T-helper 17 cell (primary cell): ENCODE measurements at regions not wholly inside any gene's neighbourhood (a gene's known extent, or its start where the extent isn't known, plus 50 kb on each side); places are given as distances from the start of the nearest gene placed in this dataset.

Source experiments
- ATAC-seq: fragments of 150-1000 bp; cut with Tn5 transposase; 2 replicates; pipeline ENCODE4 v1.10.0; 2021; ENCODE audit warnings: mild to moderate bottlenecking, moderate library complexity
- DNase-seq, 3 donors: peaks; one replicate each; pipeline versions ENCODE4 v3.0.0 to v3.0.0-alpha.2; 2020 to 2021
- H3K9me3 ChIP-seq: one replicate; pipeline ENCODE4 v1.7.0; 2013; ENCODE audit warnings: low read length, mild to moderate bottlenecking; ENCODE audit not compliant: control insufficient read depth, poor library complexity, severe bottlenecking
- H3K27ac Mint-ChIP-seq: one replicate; pipeline ENCODE4 v1.8.0; 2022; ENCODE audit warnings: mild to moderate bottlenecking, moderate library complexity, mixed read lengths
- H3K27me3 Mint-ChIP-seq: one replicate; pipeline ENCODE4 v1.8.0; 2022; ENCODE audit warnings: mixed read lengths
- H3K36me3 Mint-ChIP-seq: one replicate; pipeline ENCODE4 v1.8.0; 2022; ENCODE audit warnings: low read depth, mixed read lengths
- H3K4me1 Mint-ChIP-seq: one replicate; pipeline ENCODE4 v1.8.0; 2022; ENCODE audit warnings: mild to moderate bottlenecking, mixed read lengths
- H3K4me3 Mint-ChIP-seq: one replicate; pipeline ENCODE4 v1.8.0; 2022; ENCODE audit warnings: mild to moderate bottlenecking, moderate library complexity, mixed read lengths

DNA sequence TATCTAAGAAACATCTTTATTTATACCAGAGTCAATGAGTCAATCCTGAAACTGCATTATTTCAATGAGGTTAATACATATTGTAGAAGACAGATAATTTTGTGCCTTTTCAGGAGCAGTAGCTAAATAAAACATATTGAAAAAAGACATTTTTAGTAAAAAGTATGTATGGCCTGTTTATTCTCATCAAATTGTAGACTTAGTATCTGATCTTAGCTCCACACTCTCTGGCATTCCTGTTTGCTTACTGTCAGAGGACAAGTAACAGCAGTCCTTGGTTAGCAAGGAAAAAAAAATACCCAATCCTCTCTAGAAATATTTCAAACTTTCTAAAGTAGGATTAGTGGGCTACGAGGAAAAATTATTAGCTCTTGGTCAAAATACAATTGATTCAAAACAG lies 50.5 kb upstream of the GUCY1A1 start:
- no peak for DNase-seq
- no peak for ATAC-seq

DNA sequence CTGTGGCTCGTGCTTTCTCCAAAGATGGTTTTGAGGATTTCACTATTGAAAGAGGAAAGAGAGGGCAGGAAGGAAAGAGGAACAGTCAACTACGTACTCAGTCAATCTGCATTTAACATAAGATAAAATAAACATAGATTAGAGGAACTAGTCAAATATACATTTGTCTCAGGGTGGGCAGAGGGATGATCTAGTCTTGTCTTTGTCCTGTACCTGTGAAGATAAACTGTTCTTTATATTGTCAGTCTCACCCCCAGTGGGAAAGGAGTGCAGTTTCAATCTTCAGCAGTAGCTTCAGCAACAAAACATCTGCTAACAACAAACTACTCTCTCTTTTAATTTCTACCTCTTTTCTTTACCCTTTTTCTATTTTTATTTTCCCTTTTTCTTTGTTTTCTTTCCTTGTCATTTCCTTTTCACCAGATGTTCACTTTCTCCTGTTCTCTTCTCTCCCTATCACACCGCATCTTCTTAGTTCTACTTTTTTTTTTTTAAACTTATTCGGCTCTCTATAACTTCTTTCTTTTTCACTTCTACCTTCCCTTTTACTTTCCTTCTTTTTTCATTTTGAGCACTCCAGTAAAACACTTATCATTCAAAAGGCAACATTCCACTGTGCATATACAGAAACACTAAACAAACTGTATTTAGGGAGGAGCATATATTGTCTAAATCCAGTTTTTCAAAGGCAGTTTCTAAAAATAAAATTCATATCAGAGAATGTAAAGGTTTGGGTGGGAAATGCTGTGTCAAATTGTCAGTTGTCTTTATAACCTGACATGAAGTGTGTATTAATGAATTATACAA lies 51.4 kb upstream of the GUCY1A1 start:
- Mint-ChIP-seq H3K27me3 (peaks cover 18% of the 10 kb centered on the region), H3K27ac (no peak overlapping the region), H3K4me3 (no peak overlapping the region), H3K4me1 (no peaks in the 10 kb centered on the region), H3K36me3 (no peaks in the 10 kb centered on the region)
- no peaks in the 10 kb centered on the region for H3K9me3 ChIP-seq
- DNase-seq (no peak), ATAC-seq (no peak)

More for the DNA sequence above, 50.5 kb upstream of the GUCY1A1 start:
- H3K36me3 Mint-ChIP-seq, result no peaks in the 10 kb centered on the region
- no peak overlapping the region for H3K27ac Mint-ChIP-seq
- H3K4me3 Mint-ChIP-seq, result no peak overlapping the region
- peaks cover 18% of the 10 kb centered on the region for H3K27me3 Mint-ChIP-seq
- H3K9me3 ChIP-seq, result no peaks in the 10 kb centered on the region
- H3K4me1 Mint-ChIP-seq, result no peaks in the 10 kb centered on the region

DNA sequence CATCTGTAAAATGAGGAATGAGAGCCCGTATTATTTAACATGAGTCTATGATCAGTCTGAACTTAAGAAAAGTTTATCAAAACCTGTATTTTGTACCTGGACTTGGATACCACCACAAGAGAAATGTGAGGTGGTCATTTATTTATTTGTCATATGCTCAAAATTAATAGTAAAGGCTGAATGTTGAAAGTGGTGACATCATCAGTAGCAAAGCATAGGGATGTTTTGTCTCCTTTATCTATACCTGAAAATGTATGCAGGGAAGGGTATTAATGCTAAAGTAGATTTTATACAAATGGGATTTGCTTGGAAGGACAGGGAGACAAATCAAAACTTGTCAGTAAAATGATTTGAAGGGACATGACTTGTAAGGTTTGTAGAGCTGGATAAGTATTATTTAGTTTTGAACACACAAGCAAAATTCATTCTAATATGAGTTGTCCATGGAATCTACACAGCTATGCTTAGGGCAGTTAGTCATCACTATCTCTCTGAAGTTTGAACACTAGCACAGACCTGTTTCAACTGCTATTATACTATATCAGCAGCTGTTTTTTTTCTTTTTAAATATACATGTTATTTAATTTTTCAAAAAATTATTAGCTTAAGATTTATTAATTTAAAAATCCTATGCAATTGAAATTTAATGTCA lies 52.4 kb upstream of the GUCY1A1 start:
- DNase-seq (no peak), ATAC-seq (no peak)
- no peaks in the 10 kb centered on the region for H3K4me1 Mint-ChIP-seq
- H3K4me3 Mint-ChIP-seq, result no peak overlapping the region
- H3K36me3 Mint-ChIP-seq, result no peaks in the 10 kb centered on the region
- H3K27ac Mint-ChIP-seq, result no peak overlapping the region
- peaks cover 18% of the 10 kb centered on the region for H3K27me3 Mint-ChIP-seq
- no peaks in the 10 kb centered on the region for H3K9me3 ChIP-seq

DNA sequence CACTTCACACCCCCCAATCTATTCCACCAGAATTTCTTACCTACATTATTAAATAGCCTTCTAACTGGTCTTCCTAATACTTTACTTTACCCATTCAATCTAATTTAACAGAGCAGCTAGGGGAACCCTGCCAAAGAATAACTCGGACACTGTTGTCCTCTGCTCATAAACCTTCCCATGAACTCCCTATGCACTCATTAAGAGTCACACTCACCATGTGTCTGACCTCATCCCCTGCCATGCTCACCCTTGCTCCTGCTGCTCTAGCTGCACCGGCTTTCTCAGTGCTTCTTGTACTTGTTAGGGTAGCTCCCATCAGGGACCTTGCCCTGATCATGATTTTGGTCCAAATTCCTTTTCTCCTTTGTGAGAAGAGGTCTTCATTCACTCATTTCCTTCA lies 54.6 kb upstream of the GUCY1A1 start:
- no peaks in the 10 kb centered on the region for H3K4me1 Mint-ChIP-seq
- H3K36me3 Mint-ChIP-seq, result no peaks in the 10 kb centered on the region
- ATAC-seq (no peak), DNase-seq (no peak)
- H3K27me3 Mint-ChIP-seq, result peaks cover 18% of the 10 kb centered on the region
- H3K9me3 ChIP-seq, result no peaks in the 10 kb centered on the region
- no peak overlapping the region for H3K4me3 Mint-ChIP-seq
- H3K27ac Mint-ChIP-seq, result no peak overlapping the region

DNA sequence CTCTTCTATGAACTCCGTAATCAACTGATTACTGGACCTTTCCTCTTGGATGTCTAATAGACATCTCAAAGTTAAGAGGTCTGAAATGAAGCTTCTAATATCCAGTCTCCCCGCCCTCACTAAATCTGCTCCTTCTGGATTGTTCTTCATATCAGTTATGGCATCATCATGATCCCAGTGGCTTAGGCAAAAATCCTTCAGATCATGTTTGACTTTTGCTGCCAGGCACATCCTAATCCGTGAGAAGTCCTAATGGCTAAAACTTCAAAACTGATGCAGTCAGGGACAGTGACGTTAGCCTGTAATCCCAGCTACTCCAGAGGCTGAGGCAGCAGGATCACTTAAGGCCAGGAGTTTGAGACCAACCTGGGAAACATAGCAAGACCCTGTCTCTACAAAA lies 55.1 kb upstream of the GUCY1A1 start:
- Mint-ChIP-seq H3K4me1 (no peaks in the 10 kb centered on the region), H3K27ac (no peak overlapping the region), H3K27me3 (peaks cover 18% of the 10 kb centered on the region), H3K4me3 (no peak overlapping the region), H3K36me3 (no peaks in the 10 kb centered on the region)
- H3K9me3 ChIP-seq, result no peaks in the 10 kb centered on the region
- DNase-seq (no peak), ATAC-seq (no peak)

DNA sequence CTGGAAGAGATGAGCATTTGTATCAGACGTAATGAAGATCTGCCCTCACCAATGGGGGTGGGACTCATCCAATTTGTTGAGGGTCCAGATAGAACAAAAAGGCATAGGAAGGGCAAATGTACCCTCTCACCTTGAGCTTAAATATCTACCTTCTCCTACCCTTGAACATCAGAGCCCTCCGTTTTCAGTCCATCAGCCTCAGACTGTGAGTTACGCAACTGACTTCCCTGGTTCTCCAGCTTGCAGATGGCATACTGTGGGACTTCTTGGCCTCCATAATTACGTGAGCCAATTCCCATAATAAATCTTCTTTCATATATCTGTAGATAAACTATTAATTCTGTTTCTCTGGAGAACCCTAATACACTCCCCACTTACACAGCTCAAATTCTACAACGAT lies 56.5 kb upstream of the GUCY1A1 start:
- DNase-seq, result no peak
- H3K36me3 Mint-ChIP-seq, result no peaks in the 10 kb centered on the region
- no peaks in the 10 kb centered on the region for H3K4me1 Mint-ChIP-seq
- no peak for ATAC-seq
- peaks cover 6% of the 10 kb centered on the region for H3K27me3 Mint-ChIP-seq
- no peak overlapping the region for H3K4me3 Mint-ChIP-seq
- H3K27ac Mint-ChIP-seq, result no peak overlapping the region
- no peaks in the 10 kb centered on the region for H3K9me3 ChIP-seq

DNA sequence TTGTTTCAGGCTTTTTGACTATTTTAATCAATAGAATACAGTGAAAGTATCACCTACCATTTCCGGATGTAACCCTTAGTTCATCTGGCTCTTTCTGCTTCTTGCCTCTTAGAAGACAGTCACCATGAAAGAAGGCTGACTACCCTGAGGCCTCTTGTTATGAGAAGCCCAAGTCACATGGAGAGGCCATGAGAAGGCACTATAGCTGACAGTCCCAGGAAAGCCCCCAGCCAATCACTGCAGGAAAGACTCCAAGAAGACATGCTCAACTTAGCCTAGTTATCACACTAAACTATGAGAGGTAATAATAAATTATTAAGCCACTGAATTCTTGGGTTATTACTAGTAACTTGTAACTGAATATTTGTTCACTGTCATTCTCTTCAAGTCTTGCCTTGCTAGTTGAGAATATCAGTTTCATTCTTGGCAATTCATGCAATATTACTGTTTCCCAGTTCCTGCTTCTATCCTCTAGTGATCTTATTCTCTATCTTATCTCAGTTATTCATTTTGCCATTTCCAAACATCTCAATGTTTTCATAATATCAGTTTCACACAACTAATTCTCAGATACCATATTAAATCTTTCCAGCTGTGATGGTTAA lies 57.1 kb upstream of the GUCY1A1 start:
- Mint-ChIP-seq H3K36me3 (no peaks in the 10 kb centered on the region), H3K4me3 (no peak overlapping the region), H3K27ac (no peak overlapping the region), H3K4me1 (no peaks in the 10 kb centered on the region), H3K27me3 (peaks cover 5% of the 10 kb centered on the region)
- H3K9me3 ChIP-seq, result no peaks in the 10 kb centered on the region
- DNase-seq (no peak), ATAC-seq (no peak)

DNA sequence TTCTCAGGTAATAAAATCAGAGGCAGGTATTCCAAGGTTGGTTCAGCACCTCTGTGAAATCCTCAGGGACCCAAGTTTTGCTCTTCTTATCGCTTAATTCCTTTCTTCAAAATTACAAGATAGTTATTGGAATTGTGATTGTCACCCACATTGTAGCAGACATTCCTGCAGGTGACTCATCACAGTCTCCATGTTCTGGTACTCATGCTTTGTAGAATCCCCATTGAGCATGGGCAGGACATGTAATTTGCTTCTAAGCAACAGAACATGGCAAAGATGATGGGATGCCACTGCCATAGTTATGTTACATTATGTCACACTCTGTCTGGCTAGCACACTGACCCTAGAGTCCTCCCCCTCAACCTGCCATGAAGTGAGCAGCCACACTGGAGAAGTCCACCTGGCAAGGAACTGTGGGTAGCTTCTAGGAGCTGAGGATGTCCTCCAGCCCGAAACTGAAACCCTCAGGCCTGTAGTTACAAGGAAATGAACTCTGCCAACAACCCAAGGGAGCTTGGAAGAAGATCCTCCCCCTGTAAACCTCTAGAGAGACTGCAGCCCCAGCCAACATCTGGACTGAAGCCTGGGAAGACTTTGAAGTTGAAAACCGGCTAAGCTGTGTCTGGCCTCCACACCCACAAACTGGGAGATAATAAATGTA lies 58.3 kb upstream of the GUCY1A1 start:
- H3K27ac Mint-ChIP-seq, result no peak overlapping the region
- no peak for ATAC-seq
- H3K4me1 Mint-ChIP-seq, result no peaks in the 10 kb centered on the region
- no peaks in the 10 kb centered on the region for H3K9me3 ChIP-seq
- no peak for DNase-seq
- peaks cover 5% of the 10 kb centered on the region for H3K27me3 Mint-ChIP-seq
- no peak overlapping the region for H3K4me3 Mint-ChIP-seq
- no peaks in the 10 kb centered on the region for H3K36me3 Mint-ChIP-seq

DNA sequence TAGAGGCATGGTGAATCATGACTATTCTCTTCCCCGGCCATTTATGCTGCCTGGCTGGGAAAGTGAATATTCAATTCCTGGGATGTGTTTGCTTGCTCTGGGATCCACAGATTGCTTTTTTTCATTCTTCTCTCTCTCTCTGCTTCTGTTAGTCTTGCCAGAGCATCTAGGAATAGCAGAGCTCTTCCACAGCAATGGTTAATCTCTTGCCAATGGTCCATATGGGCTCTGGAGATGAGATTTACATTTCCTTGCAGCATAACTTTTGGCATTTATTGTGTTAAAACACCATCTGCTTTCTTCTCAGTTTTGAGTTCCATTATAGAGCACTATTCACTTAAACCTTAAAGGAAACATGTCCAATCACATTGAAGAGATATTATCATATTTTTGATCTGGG lies 59.2 kb upstream of the GUCY1A1 start:
- H3K9me3 ChIP-seq, result no peaks in the 10 kb centered on the region
- no peak for ATAC-seq
- Mint-ChIP-seq H3K27me3 (peaks cover 8% of the 10 kb centered on the region), H3K4me1 (no peaks in the 10 kb centered on the region), H3K36me3 (no peaks in the 10 kb centered on the region), H3K4me3 (no peak overlapping the region), H3K27ac (no peak overlapping the region)
- no peak for DNase-seq

DNA sequence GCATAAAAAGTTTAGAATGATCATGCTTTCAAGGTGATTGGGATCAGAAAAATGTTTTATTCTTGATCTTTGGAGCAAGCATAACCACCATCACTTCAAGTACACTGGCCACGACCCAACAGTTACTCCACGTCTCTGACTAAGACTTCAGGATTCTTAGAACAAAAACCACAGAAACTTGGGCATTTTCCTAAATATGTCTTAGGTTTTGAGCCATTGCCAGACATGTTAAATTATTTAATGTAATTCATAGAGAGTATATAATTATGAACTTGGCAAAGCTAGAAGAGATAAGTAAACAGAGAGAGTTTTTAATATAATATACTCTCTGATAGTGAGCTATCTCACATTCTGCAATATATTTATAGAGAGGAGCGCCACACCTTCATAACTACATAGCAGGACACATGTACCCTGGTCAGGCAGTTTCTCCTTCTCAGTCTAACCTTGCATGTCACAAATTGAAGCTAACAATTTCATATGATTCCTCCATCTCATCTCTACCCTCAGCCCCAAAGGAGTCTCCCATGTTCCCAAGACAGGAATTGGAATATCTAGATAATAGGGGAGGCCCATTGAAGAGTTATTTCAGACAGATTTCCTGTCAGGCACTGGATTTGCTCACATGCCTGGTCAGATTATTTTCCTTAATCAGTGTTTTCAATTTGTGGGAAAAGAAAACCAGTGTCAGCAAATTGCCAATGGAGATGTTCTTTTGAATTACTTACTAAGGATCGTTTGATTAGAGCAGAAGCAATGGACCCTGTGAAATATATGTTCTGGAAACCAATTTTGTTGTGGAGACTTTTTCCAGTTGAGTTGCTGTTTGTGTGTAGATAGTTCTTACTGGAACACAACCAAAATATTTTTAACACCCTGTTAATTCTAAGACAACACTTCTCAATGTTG lies 61.7 kb upstream of the GUCY1A1 start:
- Mint-ChIP-seq H3K4me1 (no peaks in the 10 kb centered on the region), H3K4me3 (no peak overlapping the region), H3K27me3 (peaks cover 10% of the 10 kb centered on the region), H3K27ac (no peak overlapping the region), H3K36me3 (no peaks in the 10 kb centered on the region)
- ATAC-seq, result no peak
- H3K9me3 ChIP-seq, result no peaks in the 10 kb centered on the region
- DNase-seq, result no peak

DNA sequence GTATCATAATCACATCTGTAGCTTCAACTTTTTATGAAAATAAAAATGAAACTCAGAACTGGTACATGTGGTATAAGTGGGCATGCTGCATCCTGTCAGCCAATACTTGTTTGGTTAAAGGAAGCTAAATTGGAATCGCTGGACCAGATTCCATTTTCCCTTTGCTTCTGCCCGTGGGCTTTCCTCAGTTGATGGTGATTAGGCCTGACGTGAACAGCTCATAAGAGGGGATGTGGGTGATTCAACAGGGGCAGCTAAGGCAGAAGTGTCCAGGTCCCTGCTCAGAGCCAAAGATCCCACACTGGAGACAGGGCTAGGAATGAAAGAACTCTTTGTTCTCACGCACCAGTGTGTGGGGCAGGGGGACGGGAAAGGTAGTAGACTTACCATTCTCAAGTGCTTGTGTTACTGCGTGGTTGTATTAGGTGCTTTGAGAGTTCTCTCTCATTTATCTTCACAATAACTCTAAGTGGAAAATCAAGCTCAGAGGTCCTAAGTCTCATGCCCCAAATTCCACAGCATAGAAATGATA lies 63.2 kb upstream of the GUCY1A1 start:
- Mint-ChIP-seq H3K4me3 (no peak overlapping the region), H3K27ac (no peak overlapping the region), H3K27me3 (peaks cover 10% of the 10 kb centered on the region), H3K36me3 (no peaks in the 10 kb centered on the region), H3K4me1 (no peaks in the 10 kb centered on the region)
- ATAC-seq (no peak), DNase-seq (no peak)
- no peaks in the 10 kb centered on the region for H3K9me3 ChIP-seq

DNA sequence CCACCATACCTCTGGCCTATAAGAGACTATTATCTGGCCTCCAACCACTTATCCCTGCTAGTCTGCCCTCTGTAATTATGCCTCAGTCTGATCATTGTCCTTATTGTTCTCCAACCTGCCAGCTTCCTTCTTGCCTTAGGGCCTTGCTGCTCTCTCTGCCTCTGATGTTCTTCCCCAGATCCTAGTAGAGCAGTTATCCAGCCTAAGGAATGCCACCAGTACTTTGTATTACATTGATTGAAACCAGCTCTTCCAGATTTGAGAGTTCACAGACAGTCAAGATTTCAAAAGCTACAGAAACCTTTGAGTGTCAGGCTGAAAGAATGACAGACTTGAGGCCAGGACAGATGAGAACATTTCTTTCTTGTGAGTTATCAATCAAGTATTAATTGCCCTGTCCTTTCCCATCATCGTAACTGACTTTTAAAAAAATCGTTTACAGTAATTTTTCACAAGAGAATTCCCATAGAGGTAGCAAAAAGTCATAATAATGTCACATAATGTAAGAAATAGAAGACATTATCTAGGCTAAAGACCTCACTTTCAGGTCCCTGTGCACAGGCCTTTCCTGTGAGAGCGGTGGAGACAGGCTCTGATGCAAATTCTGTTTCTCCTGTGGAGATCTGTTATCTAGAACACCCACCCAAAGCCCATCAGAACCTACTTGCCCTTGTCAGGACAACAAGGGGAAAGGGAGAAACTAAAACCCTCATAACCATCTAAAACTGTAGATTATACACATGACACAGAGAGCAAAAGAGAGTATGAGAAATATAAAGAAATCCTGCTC lies 64.1 kb upstream of the GUCY1A1 start:
- Mint-ChIP-seq H3K36me3 (no peaks in the 10 kb centered on the region), H3K27ac (no peak overlapping the region), H3K27me3 (peaks cover 10% of the 10 kb centered on the region), H3K4me1 (no peaks in the 10 kb centered on the region), H3K4me3 (no peak overlapping the region)
- ATAC-seq (no peak), DNase-seq (no peak)
- no peaks in the 10 kb centered on the region for H3K9me3 ChIP-seq
